Ovary (tissue), 3 donors: ENCODE measurements at regions not wholly inside any gene's neighbourhood (a gene's known extent, or its start where the extent isn't known, plus 50 kb on each side); places are given as distances from the start of the nearest gene placed in this dataset.

Source experiments
- EP300 ChIP-seq: sonication (generic); formaldehyde crosslinking; IDR thresholded peaks from one replicate; pipeline ENCODE4 v1.6.1; 2017; ENCODE audit warnings: antibody characterized with exemption
- TF ChIP-seq, protein P1 (sequence below), 3 donors: fragments of 450-650 bp in 2 of 3; fragments of 200-600 bp in 1 of 3; IDR thresholded peaks; one replicate each; pipeline versions ENCODE4 v1.5.1 to v1.8.0; 2016 to 2022; ENCODE audit warnings: antibody characterized with exemption in 3 of 3, mild to moderate bottlenecking in 1 of 3
- donor health status: DM: no; HTN: no; CAD: no.

DNA sequence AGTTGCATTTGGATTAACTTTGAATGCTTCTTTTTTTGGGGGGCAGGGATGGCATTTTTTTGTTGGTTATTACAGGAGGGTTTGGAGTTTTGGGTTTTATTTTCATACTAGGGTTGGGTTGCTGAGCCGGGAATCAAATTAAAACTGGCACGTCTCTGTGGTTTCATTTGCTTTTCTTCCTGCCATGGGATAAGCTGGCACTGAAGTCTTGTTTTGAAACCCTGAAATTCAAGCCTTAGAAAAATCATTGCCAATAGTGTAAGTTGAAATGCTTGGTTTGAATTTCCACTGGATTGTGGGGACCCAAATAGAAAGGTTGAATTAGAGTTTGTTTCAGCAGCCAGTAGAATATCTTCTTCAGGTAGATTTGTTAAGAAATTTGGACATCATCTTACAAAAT, 193.1 kb upstream of the DCBLD2 start:
- TF ChIP-seq, protein P1, sequence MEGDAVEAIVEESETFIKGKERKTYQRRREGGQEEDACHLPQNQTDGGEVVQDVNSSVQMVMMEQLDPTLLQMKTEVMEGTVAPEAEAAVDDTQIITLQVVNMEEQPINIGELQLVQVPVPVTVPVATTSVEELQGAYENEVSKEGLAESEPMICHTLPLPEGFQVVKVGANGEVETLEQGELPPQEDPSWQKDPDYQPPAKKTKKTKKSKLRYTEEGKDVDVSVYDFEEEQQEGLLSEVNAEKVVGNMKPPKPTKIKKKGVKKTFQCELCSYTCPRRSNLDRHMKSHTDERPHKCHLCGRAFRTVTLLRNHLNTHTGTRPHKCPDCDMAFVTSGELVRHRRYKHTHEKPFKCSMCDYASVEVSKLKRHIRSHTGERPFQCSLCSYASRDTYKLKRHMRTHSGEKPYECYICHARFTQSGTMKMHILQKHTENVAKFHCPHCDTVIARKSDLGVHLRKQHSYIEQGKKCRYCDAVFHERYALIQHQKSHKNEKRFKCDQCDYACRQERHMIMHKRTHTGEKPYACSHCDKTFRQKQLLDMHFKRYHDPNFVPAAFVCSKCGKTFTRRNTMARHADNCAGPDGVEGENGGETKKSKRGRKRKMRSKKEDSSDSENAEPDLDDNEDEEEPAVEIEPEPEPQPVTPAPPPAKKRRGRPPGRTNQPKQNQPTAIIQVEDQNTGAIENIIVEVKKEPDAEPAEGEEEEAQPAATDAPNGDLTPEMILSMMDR (IDR thresholded peaks at IDR 0.05): no peak
- no peak for TF ChIP-seq EP300
